Psoas muscle (tissue), 7 donors: ENCODE measurements at regions not wholly inside any gene's neighbourhood (a gene's known extent, or its start where the extent isn't known, plus 50 kb on each side); places are given as distances from the start of the nearest gene placed in this dataset.

ENCODE experiments used
- ATAC-seq, 4 donors: fragments of 200-7000 bp; cut with Tn5 transposase; one replicate each; pipeline ENCODE4 v1.9.1; 2020; ENCODE audit warnings: moderate library complexity in 3 of 4, mild to moderate bottlenecking in 2 of 4
- DNase-seq, 2 donors: peaks; one replicate each; pipeline ENCODE4 v3.0.0-alpha.2; 2020
- H3K27ac ChIP-seq: fragments of 200-600 bp; one replicate; pipeline ENCODE4 v1.8.0; 2022
- H3K27me3 ChIP-seq, 3 donors: fragments of 200-600 bp in 1 of 3; one replicate each; pipeline versions ENCODE4 v1.6.1 to v1.8.0; 2013 to 2022; ENCODE audit warnings: low read length in 2 of 3, mild to moderate bottlenecking in 2 of 3, moderate library complexity in 1 of 3; ENCODE audit not compliant: insufficient read depth in 3 of 3
- H3K36me3 ChIP-seq, 2 donors: fragments of 200-600 bp in 1 of 2; one replicate each; pipeline versions ENCODE4 v1.6.1 to v1.8.0; 2013 to 2022; ENCODE audit warnings: low read depth in 1 of 2, mild to moderate bottlenecking in 1 of 2, moderate library complexity in 1 of 2; ENCODE audit not compliant: insufficient read depth in 1 of 2
- H3K4me1 ChIP-seq: fragments of 200-600 bp; one replicate; pipeline ENCODE4 v1.8.0; 2022
- H3K4me3 ChIP-seq: fragments of 200-600 bp; one replicate; pipeline ENCODE4 v1.8.0; 2022; ENCODE audit warnings: mild to moderate bottlenecking
- H3K9me3 ChIP-seq: fragments of 200-600 bp; one replicate; pipeline ENCODE4 v1.8.0; 2022
- WGBS, 3 donors: extraction: QIAGEN DNeasy Blood & Tissue Kit; methylation state at CpG; one replicate each; pipeline versions ENCODE4 v1.1.6 to v1.1.7; 2013; 5-methylcytosine and 5-hydroxymethylcytosine counted together
- intact Hi-C, 2 donors: fragments of 100-400 bp; cut with DNase I; formaldehyde crosslinking; loops; one replicate each; pipeline versions ENCODE4 v1.11.0 to v1.14.2; 2022
- TF ChIP-seq, protein P1 (sequence below): fragments of 200-600 bp; IDR thresholded peaks from one replicate; pipeline ENCODE4 v1.8.0; 2022; ENCODE audit warnings: antibody characterized with exemption
- donor health status: healthy with polysubstance abuse.
- donor health status: DM: no; HTN: no; CAD: no; lungs with moderate emphysema.
- donor health status: Bipolar disorder and iron deficiency.
- donor health status: healthy.
- donor health status: DM: yes; HTN: yes; CAD: no.
- donor health status: DM: no; HTN: no; CAD: no.
- donor health status: DM: yes; HTN: yes; CAD: no.

DNA sequence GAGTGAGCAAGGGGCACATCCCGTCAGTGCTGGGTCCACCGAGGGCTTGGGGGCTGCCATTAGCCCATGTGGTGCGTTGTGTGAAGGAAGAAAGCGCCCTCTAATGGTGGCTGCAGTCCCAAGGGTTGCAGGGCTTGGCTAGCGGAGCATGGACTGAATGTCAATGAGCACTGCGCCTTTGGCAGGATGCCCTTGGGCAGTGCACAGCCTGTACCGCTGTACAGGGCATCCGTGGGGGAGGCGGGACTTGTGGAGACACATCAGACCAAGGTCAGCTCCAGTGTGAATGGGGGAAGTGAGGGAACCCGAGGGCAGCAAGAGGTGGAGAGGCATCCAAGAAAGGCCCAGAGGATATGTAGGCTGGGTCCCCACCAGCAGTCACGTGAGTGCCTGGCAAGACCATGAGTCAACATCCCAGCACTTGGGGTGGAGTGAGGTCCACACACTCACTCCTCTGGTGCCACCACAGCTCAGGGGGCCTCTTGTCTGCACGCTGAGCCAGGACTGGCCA lies 75.5 kb upstream of the MED9 start:
- H3K9me3 ChIP-seq, result peaks cover 2% of the 10 kb centered on the region
- no peaks in the 10 kb centered on the region for H3K27me3 ChIP-seq
- no peak overlapping the region for H3K27ac ChIP-seq
- 65 to 78% (median 78%) methylated on average over 12 of the region's 12 CpGs for WGBS, 3 donors
- intact Hi-C loops, result no loop called here
- no peak for ATAC-seq
- no peak overlapping the region for H3K4me3 ChIP-seq
- DNase-seq, result peak in 1 of 2 donors; percentile 46
- TF ChIP-seq, protein P1, sequence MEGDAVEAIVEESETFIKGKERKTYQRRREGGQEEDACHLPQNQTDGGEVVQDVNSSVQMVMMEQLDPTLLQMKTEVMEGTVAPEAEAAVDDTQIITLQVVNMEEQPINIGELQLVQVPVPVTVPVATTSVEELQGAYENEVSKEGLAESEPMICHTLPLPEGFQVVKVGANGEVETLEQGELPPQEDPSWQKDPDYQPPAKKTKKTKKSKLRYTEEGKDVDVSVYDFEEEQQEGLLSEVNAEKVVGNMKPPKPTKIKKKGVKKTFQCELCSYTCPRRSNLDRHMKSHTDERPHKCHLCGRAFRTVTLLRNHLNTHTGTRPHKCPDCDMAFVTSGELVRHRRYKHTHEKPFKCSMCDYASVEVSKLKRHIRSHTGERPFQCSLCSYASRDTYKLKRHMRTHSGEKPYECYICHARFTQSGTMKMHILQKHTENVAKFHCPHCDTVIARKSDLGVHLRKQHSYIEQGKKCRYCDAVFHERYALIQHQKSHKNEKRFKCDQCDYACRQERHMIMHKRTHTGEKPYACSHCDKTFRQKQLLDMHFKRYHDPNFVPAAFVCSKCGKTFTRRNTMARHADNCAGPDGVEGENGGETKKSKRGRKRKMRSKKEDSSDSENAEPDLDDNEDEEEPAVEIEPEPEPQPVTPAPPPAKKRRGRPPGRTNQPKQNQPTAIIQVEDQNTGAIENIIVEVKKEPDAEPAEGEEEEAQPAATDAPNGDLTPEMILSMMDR, result no peak
- H3K36me3 ChIP-seq, result no peaks in the 10 kb centered on the region
- H3K4me1 ChIP-seq, result no peaks in the 10 kb centered on the region

DNA sequence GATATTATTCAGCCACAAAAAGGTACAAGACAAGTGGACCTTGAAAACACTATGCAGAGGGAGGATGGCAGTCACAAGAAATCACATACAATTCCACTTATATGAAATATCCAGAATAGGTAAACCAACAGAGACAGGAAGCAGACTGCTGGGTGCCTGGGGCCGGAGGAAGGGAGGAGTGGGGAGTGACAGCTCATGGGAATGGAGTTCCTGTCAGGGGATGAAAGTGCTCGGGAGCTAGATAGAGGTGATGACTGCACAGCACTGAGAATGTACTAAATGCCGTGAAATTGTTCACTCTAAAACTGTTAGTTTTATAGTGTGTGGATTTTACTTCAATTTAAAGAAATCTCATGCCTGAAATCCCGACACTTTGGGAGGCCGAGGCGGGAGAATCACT lies 74.2 kb upstream of the MED9 start:
- 81 to 85% (median 81%) methylated on average over 6 of the region's 6 CpGs for WGBS, 3 donors
- intact Hi-C loops, result no loop called here
- TF ChIP-seq, protein P1, result no peak

DNA sequence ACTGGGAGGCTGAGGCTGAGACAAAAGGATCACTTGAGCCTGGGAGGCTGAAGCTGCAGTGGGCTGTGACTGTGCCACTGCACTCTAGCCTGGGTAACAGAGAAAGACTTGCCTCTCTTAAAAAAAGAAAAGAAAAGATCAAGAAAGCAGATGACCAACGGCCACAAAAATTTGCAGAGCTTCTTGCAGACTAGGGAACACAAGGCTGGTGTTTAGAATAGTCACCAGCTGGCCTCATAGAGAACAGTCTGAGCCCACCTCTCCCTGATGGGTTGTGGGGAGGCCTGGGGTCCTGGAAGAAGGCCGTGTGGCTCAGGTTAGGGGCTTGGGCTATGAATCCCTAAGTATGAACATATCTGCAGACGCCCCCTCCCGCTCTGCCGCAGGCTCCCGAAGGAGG lies 73.7 kb upstream of the MED9 start:
- TF ChIP-seq, protein P1, result no peak
- no peak overlapping the region for H3K4me3 ChIP-seq
- ATAC-seq (no peak), DNase-seq (peak in 1 of 2 donors; percentile 38)
- no peaks in the 10 kb centered on the region for H3K36me3 ChIP-seq
- no peaks in the 10 kb centered on the region for H3K9me3 ChIP-seq
- intact Hi-C loops, result no loop called here
- H3K27me3 ChIP-seq, result no peaks in the 10 kb centered on the region
- no peak overlapping the region for H3K27ac ChIP-seq
- H3K4me1 ChIP-seq, result no peaks in the 10 kb centered on the region
- WGBS, 3 donors, result 55 to 61% (median 59%) methylated on average over 6 of the region's 6 CpGs

More for the DNA sequence above, 74.2 kb upstream of the MED9 start:
- Histone ChIP-seq H3K27me3 (no peaks in the 10 kb centered on the region), H3K27ac (no peak overlapping the region), H3K4me1 (no peaks in the 10 kb centered on the region), H3K9me3 (no peaks in the 10 kb centered on the region), H3K4me3 (no peak overlapping the region), H3K36me3 (no peaks in the 10 kb centered on the region)
- peak in 1 of 2 donors; percentile 8 for DNase-seq
- ATAC-seq, result no peak

DNA sequence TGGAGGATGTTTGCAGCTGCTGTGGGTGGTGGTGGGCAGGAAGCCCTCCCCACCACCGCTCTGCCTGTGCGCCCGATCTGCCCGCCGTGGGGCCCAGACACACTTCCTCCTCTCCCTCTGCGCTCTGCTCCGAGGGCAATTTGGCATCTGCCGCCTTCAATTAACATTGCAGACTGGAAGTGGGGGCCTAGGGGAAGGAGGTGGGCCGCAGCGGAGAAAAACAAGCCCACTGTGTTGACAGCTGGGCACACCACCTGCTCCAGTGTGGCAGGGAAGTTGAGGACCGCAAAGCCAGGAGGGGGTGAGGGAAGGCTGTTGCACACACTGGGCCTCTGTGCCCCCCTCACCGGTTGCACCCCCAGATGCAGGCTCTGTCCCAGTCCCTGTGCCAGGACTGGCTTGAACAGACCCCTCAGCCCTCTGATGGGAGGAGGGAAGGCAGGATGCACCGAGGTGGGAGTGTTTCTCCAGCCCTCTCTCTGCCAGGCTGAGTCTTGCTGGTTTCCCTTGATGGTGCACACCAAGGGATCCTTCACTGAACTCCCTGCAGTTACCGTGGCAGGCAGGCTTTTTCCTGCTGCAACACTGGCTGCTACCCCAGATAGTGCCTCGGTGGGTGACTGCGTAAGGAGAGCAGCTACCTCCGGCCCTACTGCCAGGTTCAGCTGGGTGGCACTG lies 72.8 kb upstream of the MED9 start:
- ATAC-seq (peak in 1 of 4 donors; percentile 20), DNase-seq (peak in 1 of 2 donors; percentile 57)
- H3K27ac ChIP-seq, result no peak overlapping the region
- 32 to 52% (median 39%) methylated on average over 17 of the region's 17 CpGs for WGBS, 3 donors
- no peaks in the 10 kb centered on the region for H3K4me1 ChIP-seq
- H3K9me3 ChIP-seq, result no peaks in the 10 kb centered on the region
- TF ChIP-seq, protein P1, result no peak
- H3K4me3 ChIP-seq, result no peak overlapping the region
- intact Hi-C loops, result no loop called here
- no peaks in the 10 kb centered on the region for H3K27me3 ChIP-seq
- H3K36me3 ChIP-seq, result no peaks in the 10 kb centered on the region

DNA sequence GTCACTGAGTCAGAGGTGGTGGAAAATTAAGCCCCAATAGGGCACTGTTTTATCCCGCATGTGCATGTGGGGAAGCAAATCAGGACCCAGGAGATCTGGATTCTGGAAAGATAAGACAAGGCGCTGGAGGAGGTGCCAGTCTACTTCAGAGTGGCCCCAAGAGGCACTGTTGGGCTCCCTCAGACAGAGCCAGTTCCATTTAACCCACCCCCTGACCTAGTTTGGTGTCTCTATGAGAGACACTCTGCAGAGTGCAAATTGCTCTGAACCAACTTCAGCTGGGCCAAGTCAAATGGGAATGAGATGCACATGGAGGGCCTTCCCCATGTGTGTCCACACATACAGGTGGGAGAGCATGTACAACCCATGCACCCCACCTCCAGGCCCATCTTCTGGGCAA lies 71.1 kb upstream of the MED9 start:
- no peaks in the 10 kb centered on the region for H3K36me3 ChIP-seq
- no peak overlapping the region for H3K27ac ChIP-seq
- no peaks in the 10 kb centered on the region for H3K9me3 ChIP-seq
- 89 to 93% (median 90%) methylated on average over 2 of the region's 2 CpGs for WGBS, 3 donors
- H3K27me3 ChIP-seq, result no peaks in the 10 kb centered on the region
- H3K4me1 ChIP-seq, result no peaks in the 10 kb centered on the region
- no peak for ATAC-seq
- TF ChIP-seq, protein P1, result no peak
- DNase-seq, result no peak
- intact Hi-C loops, result no loop called here
- H3K4me3 ChIP-seq, result no peak overlapping the region
